Retinal pigment epithelial cell (primary cell): ENCODE measurements at regions not wholly inside any gene's neighbourhood (a gene's known extent, or its start where the extent isn't known, plus 50 kb on each side); places are given as distances from the start of the nearest gene placed in this dataset.

Experiments
- DNase-seq: peaks from one replicate; pipeline ENCODE4 v3.0.0-alpha.2; 2010; ENCODE audit warnings: low read depth
- H3K4me3 ChIP-seq: 2 replicates; pipeline ENCODE4 v1.5.1; 2011; ENCODE audit warnings: mild to moderate bottlenecking, low read length, control low read depth, moderate library complexity
- CTCF ChIP-seq: conservative IDR thresholded peaks from 2 replicates; pipeline ENCODE4 v1.5.1; 2011; ENCODE audit warnings: low read depth, low read length, control low read depth, inconsistent platforms

DNA sequence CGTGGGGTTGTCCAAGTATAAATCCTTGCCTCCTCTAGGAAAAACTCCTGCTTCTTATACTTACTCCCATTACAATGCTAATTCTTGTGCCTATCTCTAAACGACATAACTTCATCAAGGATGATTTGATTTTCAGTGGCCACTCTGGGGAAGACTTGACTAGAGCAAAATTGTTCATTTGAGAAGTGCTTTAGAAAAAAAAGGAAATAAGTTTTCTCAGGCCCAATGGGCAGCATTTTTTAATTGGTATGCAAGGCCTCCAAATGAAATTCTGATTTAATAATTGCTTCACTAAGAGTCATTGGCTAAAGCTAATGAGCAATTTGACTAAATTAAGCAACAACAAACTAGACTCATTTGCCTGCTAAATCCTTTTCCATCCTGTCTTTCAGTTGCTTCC, 496.1 kb downstream of the TSN start:
- DNase-seq = no peak
- no peak for TF ChIP-seq CTCF
- no peak overlapping the region for H3K4me3 ChIP-seq

- no peak for TF ChIP-seq CTCF
- DNase-seq = no peak
These were observed 500.5 kb downstream of the TSN start for GRCh38 chr2:122255924-122256323.

DNA sequence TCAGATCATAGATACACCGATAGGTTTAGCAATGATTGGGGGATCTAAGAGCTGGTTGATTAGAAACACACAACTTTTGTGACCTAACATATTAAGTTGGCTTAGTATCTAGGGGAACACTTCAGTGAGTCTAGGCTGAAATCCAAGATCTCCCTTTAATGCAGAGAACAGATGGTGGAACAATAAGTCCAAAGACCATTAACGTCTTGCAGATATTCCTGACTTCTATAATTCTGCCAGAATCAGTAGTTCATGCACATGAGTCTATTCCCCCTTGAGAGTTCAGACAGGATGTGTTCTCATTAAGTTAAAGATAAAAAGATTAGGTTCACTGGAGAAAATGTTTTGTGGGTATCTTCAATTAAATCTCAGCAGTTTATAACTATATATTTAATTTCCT, 506.5 kb downstream of the TSN start:
- TF ChIP-seq CTCF = no peak
- no peak overlapping the region for H3K4me3 ChIP-seq
- no peak for DNase-seq

More at GRCh38 chr2:122255924-122256323, 500.5 kb downstream of the TSN start:
- no peak overlapping the region for H3K4me3 ChIP-seq

DNA sequence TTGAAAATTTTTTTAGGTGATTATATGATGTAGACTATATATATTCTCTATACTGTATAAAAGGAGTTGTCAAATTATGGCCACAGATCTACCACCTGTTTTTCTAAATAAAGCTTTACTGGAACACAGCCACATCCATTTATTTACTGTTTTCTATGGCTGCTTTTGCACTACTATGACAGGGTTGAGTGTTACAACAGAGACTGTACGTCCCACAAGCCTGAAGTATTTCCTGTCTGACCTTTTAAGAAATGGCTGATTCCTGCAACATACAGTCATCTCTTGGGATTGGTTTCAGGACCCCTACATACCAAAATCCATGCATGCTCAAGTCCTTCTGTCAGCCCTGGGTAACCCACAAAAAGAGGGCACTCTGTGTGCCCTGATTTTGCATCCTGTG, 508.3 kb downstream of the TSN start:
- DNase-seq = no peak
- H3K4me3 ChIP-seq = no peak overlapping the region
- TF ChIP-seq CTCF = no peak

GRCh38 chr2:122266636-122267035, 511.2 kb downstream of the TSN start:
- no peak overlapping the region for H3K4me3 ChIP-seq
- no peak for TF ChIP-seq CTCF
- DNase-seq = no peak

DNA sequence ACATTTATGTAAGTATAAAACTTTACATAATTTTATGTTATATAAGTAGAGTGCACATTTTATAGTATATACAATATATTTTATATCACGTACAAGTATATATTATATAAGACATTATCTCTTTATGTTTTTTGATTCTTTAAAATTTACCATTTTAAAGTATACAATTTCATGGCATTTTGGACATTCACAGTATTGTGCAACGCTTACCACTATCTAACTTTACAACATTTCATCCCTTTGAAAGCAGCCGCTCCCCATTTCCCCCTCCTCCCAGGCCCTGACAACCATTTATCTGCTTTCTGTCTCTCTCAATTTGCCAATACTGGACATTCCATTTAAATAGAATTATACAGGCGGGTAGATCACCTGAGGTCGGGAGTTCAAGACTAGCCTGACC, 512.5 kb downstream of the TSN start:
- H3K4me3 ChIP-seq = no peak overlapping the region
- no peak for TF ChIP-seq CTCF
- DNase-seq = no peak

DNA sequence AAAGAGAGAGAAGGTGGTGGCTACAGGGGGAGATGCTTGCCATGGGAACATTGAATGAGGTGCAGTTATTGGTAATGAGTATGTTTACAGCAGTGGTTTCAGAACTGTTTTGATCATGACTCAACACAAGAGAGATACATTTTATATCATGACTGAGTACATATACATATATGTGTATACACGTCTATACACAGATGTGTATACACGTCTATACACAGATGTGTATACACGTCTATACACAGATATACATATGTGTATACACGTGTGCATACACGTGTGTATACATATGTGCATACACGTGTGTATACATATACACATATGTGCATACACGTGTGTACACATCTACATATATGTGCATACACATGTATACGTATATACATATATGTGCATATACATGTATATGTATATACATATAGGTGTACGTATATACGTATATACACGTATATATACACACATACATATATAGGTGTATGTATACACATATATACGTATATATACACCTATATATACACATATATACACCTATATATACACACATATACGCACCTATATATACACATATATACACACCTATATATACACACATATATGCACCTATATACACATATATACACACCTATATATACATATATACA, 518.5 kb downstream of the TSN start:
- no peak for DNase-seq
- no peak for TF ChIP-seq CTCF

More for the DNA sequence above, 518.5 kb downstream of the TSN start:
- no peak overlapping the region for H3K4me3 ChIP-seq
